ENCODE measurements at regions not wholly inside any gene's neighbourhood (a gene's known extent, or its start where the extent isn't known, plus 50 kb on each side); places are given as distances from the start of the nearest gene placed in this dataset.

DNA sequence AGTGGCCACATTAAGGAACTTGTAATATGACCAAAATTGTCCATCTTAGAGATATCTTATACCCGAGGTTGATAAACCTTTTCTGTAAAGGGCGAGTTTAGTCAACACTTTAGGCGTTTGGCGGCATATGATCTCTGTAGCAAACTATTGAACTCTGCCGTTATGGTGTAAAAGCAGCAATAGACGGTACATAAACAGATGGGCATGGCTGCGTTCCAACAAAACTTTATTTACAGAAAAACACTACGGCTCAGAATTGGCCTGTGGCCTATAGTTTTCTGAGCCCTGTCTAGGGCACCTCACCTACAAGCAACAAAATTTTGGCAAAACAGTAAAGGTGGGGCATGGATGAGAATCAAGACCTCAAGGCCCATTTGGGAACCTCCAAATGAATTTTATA is 121.9 kb upstream of the HAAO start:
- H3K4me3 ChIP-seq (ENCODE audit: low read depth, low read length): no peak overlapping the region
- TF ChIP-seq, protein P1, sequence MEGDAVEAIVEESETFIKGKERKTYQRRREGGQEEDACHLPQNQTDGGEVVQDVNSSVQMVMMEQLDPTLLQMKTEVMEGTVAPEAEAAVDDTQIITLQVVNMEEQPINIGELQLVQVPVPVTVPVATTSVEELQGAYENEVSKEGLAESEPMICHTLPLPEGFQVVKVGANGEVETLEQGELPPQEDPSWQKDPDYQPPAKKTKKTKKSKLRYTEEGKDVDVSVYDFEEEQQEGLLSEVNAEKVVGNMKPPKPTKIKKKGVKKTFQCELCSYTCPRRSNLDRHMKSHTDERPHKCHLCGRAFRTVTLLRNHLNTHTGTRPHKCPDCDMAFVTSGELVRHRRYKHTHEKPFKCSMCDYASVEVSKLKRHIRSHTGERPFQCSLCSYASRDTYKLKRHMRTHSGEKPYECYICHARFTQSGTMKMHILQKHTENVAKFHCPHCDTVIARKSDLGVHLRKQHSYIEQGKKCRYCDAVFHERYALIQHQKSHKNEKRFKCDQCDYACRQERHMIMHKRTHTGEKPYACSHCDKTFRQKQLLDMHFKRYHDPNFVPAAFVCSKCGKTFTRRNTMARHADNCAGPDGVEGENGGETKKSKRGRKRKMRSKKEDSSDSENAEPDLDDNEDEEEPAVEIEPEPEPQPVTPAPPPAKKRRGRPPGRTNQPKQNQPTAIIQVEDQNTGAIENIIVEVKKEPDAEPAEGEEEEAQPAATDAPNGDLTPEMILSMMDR (conservative IDR thresholded peaks at IDR 0.05; ENCODE audit: low read depth, low read length): no peak
- DNase-seq (ENCODE audit: low read depth): no peak

DNA sequence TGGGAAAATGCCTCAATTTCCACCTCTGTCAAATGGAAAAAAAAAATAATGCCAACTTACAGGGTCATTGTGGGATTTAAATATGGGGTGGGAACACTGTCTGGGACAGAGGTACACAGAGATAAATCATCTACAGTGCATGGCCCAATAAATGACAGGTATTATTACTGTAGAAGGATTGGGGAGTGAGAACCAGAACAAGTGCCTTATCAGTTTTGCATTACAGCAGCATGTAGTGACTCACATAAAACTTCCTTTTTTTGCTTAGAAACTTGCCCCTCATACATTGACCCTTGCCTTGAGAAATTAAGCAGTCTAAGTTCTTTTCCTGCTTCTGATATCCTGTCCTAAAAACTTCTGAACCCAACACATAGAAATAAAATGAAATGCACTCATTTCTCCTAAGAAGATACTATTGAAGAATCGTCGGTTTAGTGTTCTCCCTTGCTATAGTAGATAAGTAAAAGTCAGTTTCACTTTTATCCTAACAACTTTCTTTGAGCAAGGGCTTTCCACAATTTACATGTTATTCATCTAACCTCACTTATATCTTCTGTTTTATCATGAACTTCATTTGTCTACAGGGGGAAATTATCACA is 121.0 kb upstream of the HAAO start:
- H3K4me3 ChIP-seq (ENCODE audit: low read depth, low read length): no peak overlapping the region
- TF ChIP-seq, protein P1 (conservative IDR thresholded peaks at IDR 0.05; ENCODE audit: low read depth, low read length): no peak
- DNase-seq (ENCODE audit: low read depth): no peak

DNA sequence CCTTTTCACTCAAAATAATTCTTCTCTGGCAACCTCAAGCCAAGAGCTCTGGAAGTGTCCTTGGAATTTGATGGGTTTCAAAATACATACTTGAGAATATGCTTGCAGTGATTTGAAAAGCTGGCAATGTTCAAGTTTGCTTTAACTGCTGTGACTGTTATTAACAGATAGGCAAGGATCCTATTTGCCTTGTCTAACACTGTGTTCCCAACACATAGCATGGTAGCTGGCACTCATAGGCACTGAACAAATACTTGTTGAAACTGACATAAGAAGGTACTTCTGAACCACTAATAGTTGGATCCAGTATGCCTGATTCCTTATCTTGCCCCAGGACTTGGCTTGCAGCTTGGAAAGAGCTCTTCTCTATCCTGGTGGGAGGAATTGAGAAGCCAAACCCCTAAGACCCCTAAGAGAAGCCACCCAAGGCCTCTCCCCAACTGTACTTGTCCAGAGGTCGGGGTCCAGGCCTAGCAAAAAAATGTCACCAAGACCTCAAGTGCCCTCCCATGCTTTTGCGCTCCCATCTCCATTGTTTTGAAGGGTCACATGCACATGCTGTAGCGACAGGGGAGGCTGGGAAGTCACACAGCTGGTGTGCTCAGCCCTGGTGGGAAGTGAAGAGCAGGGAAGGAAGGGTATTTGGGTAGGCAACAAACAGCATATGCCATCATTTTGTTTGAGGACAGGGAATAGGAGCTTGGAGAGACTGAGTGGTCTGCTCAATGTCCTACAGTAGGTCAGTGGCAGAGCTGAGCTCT is 118.4 kb upstream of the HAAO start:
- no peak for DNase-seq (ENCODE audit: low read depth)
- no peak overlapping the region for H3K4me3 ChIP-seq (ENCODE audit: low read depth, low read length)
- TF ChIP-seq, protein P1 (conservative IDR thresholded peaks at IDR 0.05; ENCODE audit: low read depth, low read length): no peak

DNA sequence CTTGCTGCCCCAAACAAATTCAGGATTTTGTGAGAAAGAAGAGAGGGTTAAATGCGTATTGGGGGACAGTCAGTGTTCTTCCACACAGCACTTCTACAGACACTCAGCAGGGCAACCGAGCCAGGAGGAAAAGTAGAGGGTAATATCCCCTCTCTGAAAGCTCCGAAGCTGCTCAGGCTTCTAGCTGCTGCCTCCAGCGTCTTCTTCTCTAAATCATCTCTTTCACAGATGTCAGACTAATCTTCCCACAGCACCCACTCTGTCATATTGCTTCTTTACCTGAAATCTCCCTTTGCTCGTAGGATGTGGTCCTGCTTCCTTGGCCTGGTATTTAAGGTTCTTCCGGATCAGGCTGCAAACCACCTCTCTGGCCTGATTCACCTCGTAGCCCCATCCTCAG is 117.6 kb upstream of the HAAO start:
- TF ChIP-seq, protein P1 (conservative IDR thresholded peaks at IDR 0.05; ENCODE audit: low read depth, low read length): no peak
- DNase-seq (ENCODE audit: low read depth): no peak
- no peak overlapping the region for H3K4me3 ChIP-seq (ENCODE audit: low read depth, low read length)

DNA sequence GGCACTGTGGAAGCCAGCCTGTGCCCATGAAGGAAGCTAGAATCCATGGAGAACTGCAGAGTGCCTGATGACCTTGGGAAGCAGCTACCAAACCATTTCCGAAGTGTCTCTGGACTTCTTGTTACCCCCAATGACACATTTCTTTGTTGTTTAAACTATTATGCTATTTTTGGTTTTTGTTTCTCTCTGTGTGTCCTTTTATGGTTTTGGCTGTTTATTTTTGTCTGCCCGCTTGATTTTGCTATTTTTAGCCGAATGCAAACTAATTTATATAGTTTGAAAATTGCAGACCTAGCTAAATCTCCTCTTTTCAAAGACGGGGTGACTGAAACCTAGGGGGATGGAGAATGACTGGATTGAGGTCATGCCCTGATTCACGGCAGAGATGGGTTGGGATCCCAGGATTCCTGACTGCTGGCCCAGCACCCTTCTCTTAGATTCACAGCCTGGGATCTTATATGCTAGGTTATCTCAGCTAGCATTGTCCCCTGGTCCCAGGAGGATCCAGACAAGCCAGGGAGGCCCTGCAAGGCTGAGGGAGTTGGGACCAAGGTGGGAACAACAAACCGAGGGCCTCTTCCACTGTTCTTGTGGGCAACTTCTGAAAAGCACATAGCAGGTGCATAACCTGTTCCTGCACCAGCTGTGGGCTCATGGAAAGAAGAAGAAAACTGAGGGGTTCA is 116.3 kb upstream of the HAAO start:
- TF ChIP-seq, protein P1 (conservative IDR thresholded peaks at IDR 0.05; ENCODE audit: low read depth, low read length): no peak
- no peak overlapping the region for H3K4me3 ChIP-seq (ENCODE audit: low read depth, low read length)
- no peak for DNase-seq (ENCODE audit: low read depth)

DNA sequence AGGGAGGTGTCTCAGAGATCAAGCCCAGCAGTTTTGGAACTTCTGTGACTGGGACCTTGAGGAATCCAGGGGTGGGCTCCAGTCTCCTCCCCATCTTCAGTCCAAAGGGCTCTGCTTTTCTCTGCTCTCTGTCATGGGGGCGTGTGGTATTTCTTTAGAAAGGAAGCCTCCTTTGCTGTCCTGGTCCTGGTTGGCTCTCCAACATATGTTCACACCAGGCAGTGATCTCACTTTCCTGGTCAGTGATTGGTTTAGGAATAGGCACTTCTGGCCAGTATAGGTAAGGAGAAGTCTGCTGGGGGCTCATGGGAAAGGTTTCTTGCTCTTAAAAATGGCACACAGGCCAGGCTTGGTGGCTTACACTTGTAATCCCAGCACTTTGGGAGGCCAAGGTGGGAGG is 115.5 kb upstream of the HAAO start:
- no peak for DNase-seq (ENCODE audit: low read depth)
- H3K4me3 ChIP-seq (ENCODE audit: low read depth, low read length): no peak overlapping the region
- TF ChIP-seq, protein P1 (conservative IDR thresholded peaks at IDR 0.05; ENCODE audit: low read depth, low read length): no peak

Data from choroid plexus epithelial cell (primary cell).